Heart left ventricle (tissue), 16 donors: ENCODE measurements at regions not wholly inside any gene's neighbourhood (a gene's known extent, or its start where the extent isn't known, plus 50 kb on each side); places are given as distances from the start of the nearest gene placed in this dataset.

ENCODE experiments used
- ATAC-seq, 4 donors: fragments of 200-7000 bp; cut with Tn5 transposase; one replicate each; pipeline ENCODE4 v1.9.1; 2020 to 2022; ENCODE audit warnings: moderate library complexity in 4 of 4, mild to moderate bottlenecking in 3 of 4, moderate number of reproducible peaks in 1 of 4
- DNase-seq, 5 donors: peaks; one replicate each; pipeline ENCODE4 v3.0.0-alpha.2; 2020
- H3K27ac ChIP-seq, 12 donors: fragments of 200-600 bp; sonication (generic) in 4 of 12; one replicate each; pipeline versions ENCODE4 v1.5.0 to v1.8.0; 2016 to 2022; ENCODE audit warnings: mild to moderate bottlenecking in 2 of 12
- H3K27me3 ChIP-seq, 9 donors: fragments of 200-600 bp; sonication (generic) in 2 of 9; one replicate each; pipeline versions ENCODE4 v1.5.1 to v1.8.0; 2016 to 2022; ENCODE audit warnings: mild to moderate bottlenecking in 3 of 9
- H3K36me3 ChIP-seq, 9 donors: fragments of 200-600 bp; sonication (generic) in 2 of 9; one replicate each; pipeline versions ENCODE4 v1.5.0 to v1.8.0; 2018 to 2022; ENCODE audit warnings: mild to moderate bottlenecking in 2 of 9
- H3K4me1 ChIP-seq, 12 donors: fragments of 200-600 bp; sonication (generic) in 4 of 12; one replicate each; pipeline versions ENCODE4 v1.5.0 to v1.8.0; 2016 to 2022; ENCODE audit warnings: mild to moderate bottlenecking in 3 of 12
- H3K4me3 ChIP-seq, 12 donors: fragments of 200-600 bp; sonication (generic) in 4 of 12; one replicate each; pipeline versions ENCODE4 v1.5.0 to v1.8.0; 2017 to 2022; ENCODE audit warnings: mild to moderate bottlenecking in 9 of 12, moderate library complexity in 4 of 12
- H3K9me3 ChIP-seq, 12 donors: fragments of 200-600 bp; sonication (generic) in 4 of 12; one replicate each; pipeline versions ENCODE4 v1.5.0 to v1.8.0; 2016 to 2022; ENCODE audit warnings: mild to moderate bottlenecking in 1 of 12
- POLR2A ChIP-seq, 2 donors: fragments of 450-650 bp; IDR thresholded peaks; one replicate each; pipeline ENCODE4 v1.6.1; 2017; ENCODE audit warnings: antibody characterized with exemption in 2 of 2, mild to moderate bottlenecking in 2 of 2, moderate library complexity in 2 of 2
- WGBS, 4 donors: extraction: QIAGEN DNeasy Blood & Tissue Kit in 2 of 4; methylation state at CpG; one replicate each; pipeline versions ENCODE4 v1.1.5 to v1.1.7; 2013 to 2018; 5-methylcytosine and 5-hydroxymethylcytosine counted together
- intact Hi-C, 10 donors: fragments of 100-400 bp; cut with DNase I; formaldehyde crosslinking; loops; one replicate each; pipeline versions ENCODE4 v1.11.1 to v1.14.2; 2022
- TF ChIP-seq, protein P1 (sequence below), 12 donors: fragments of 200-600 bp; sonication (generic) in 4 of 12; IDR thresholded peaks; one replicate each; pipeline versions ENCODE4 v1.5.0 to v1.8.0; 2018 to 2022; ENCODE audit warnings: antibody characterized with exemption in 12 of 12, mild to moderate bottlenecking in 5 of 12
- donor health status: ischemic (EF 13 %, LVEDD 7.1; RV severe dilation, severe dysfunction).
- donor health status: healthy with polysubstance abuse.
- donor health status: DM: no; HTN: yes; CAD: no.
- donor health status: DM: no; HTN: no; CAD: no.
- donor health status: ischemic (EF 25% LVEDD 6.9; RV normal size, moderate dysfunction).
- donor health status: ischemic (EF 25% LVEDD 5.7; RV mildly dilated, moderate dysfunction).
- donor health status: healthy.
- donor health status: DM: yes; HTN: yes; CAD: no.
- donor health status: ischemic (EF 35%, LVEDD 5.7; RV mildly dilated, moderate dysfunction).
- donor health status: nonischemic (EF 11% LVEDD 7.7; RV severe dilation, severe dysfunction).
- donor health status: DM: yes; HTN: yes; CAD: no.
- donor health status: PGD.
- donor health status: ischemic (EF 29% LVEDD 5.4; RV normal size, mild dysfunction).
- donor health status: nonischemic (EF 23%, LVEDD 6.1; RV moderate dilation, normal function).

DNA sequence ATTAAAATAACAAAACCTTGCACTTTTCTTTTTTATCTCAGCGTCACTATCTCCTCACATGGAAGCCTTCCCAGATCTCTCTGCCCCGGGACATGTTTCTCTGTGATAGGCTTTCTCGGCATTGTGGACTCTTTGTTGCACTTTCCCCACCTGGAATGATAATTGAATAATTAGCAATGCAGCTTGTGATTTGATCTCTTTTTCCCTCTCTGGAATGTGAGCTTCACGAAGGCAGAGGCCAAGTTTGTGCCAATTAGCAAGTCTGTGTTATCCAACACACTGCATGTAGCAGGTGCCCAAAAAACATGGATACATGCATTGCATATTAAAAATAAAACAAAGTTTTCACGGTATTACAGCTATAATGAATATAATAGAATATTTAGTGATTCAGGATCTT lies 431.2 kb downstream of the HAPSTR1 start:
- intact Hi-C loops, result no loop called here
- DNase-seq (no peak), ATAC-seq (no peak)
- TF ChIP-seq, protein P1, sequence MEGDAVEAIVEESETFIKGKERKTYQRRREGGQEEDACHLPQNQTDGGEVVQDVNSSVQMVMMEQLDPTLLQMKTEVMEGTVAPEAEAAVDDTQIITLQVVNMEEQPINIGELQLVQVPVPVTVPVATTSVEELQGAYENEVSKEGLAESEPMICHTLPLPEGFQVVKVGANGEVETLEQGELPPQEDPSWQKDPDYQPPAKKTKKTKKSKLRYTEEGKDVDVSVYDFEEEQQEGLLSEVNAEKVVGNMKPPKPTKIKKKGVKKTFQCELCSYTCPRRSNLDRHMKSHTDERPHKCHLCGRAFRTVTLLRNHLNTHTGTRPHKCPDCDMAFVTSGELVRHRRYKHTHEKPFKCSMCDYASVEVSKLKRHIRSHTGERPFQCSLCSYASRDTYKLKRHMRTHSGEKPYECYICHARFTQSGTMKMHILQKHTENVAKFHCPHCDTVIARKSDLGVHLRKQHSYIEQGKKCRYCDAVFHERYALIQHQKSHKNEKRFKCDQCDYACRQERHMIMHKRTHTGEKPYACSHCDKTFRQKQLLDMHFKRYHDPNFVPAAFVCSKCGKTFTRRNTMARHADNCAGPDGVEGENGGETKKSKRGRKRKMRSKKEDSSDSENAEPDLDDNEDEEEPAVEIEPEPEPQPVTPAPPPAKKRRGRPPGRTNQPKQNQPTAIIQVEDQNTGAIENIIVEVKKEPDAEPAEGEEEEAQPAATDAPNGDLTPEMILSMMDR (IDR thresholded peaks at IDR 0.05), result no peak
- TF ChIP-seq POLR2A (IDR thresholded peaks at IDR 0.05), result no peak
- Histone ChIP-seq H3K27me3 (peaks cover 0 to 17% (median 0%) of the 10 kb centered on the region in 9 donors), H3K9me3 (no peaks in the 10 kb centered on the region), H3K4me3 (no peak overlapping the region), H3K27ac (no peak overlapping the region), H3K36me3 (no peaks in the 10 kb centered on the region), H3K4me1 (no peaks in the 10 kb centered on the region)
- WGBS, 4 donors, result 26 to 49% (median 39%) methylated on average over 5 of the region's 5 CpGs

DNA sequence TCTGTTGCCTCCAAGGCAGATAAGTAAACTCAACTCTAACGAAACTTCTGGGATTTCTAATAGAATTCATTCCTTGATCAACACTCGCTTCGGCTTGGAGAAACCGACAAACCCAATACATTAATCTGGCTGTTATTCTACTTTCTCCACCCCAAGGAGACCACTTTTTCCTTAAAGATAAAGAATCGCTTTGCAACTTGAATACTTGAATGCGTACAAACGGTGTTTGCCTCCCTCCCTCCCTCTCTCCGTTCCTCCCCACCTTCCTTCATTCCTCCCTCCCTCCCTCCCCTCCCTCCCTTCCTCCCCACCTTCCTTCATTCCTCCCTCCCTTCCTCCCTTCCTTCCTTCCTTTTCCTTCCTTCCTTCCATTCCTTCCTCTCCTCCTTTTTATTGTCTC lies 432.6 kb downstream of the HAPSTR1 start:
- no peak overlapping the region for H3K4me3 ChIP-seq
- 66 to 79% (median 69%) methylated on average over 7 of the region's 8 CpGs for WGBS, 4 donors
- TF ChIP-seq, protein P1 (IDR thresholded peaks at IDR 0.05), result no peak
- no peak for TF ChIP-seq POLR2A (IDR thresholded peaks at IDR 0.05)
- ATAC-seq (no peak), DNase-seq (no peak)
- peaks cover 0 to 18% (median 0%) of the 10 kb centered on the region in 9 donors for H3K27me3 ChIP-seq
- intact Hi-C loops, result no loop called here
- H3K27ac ChIP-seq, result no peak overlapping the region
- H3K4me1 ChIP-seq, result no peaks in the 10 kb centered on the region
- H3K9me3 ChIP-seq, result no peaks in the 10 kb centered on the region
- H3K36me3 ChIP-seq, result no peaks in the 10 kb centered on the region

DNA sequence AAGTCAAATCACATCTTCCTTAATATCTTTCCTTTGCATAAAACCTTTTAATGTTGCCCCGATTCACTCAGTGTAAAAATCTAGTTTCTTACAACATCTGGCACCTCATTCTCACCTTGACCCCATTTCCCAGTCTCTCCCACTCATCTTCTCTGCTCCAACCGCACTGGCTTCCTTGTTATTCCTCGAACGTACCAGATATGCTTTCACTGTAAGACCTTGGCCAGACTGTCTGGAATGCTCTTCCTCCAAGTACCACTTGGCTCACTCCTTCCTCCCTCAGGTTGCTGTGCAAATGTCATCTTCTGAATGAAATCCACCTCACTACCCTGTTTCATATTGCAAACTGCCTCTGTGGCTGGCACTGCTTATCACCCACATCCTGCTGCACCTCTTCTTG lies 433.6 kb downstream of the HAPSTR1 start:
- no peak for TF ChIP-seq POLR2A (IDR thresholded peaks at IDR 0.05)
- TF ChIP-seq, protein P1 (IDR thresholded peaks at IDR 0.05), result no peak
- intact Hi-C loops, result no loop called here
- Histone ChIP-seq H3K36me3 (no peaks in the 10 kb centered on the region), H3K27ac (no peak overlapping the region), H3K4me3 (no peak overlapping the region), H3K9me3 (no peaks in the 10 kb centered on the region), H3K4me1 (no peaks in the 10 kb centered on the region), H3K27me3 (peaks cover 0 to 18% (median 0%) of the 10 kb centered on the region in 9 donors)
- DNase-seq, result no peak
- ATAC-seq, result no peak
- WGBS, 4 donors, result 58 to 74% (median 71%) methylated on average over 4 of the region's 4 CpGs

DNA sequence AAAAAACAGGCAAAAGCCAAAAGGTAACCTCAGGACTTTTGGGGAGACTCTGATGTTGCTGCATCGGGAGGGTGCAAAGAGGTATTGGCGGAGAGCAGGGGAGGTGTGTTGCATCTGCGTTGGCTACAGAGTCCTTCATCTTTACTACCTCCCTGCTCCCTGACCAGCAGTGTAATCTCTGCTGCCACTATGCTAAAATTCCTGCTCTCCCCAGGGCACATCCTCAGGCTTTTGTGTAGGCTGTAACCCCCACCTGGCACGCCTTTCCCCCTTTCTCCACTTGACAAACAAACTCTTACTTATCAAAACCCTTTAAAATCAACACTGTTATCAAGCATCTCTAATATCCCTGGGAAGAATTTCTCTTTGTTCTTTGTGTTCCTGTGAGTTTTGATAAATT lies 435.3 kb downstream of the HAPSTR1 start:
- DNase-seq (no peak), ATAC-seq (no peak)
- H3K27ac ChIP-seq, result no peak overlapping the region
- no peaks in the 10 kb centered on the region for H3K36me3 ChIP-seq
- TF ChIP-seq, protein P1 (IDR thresholded peaks at IDR 0.05), result no peak
- no peak for TF ChIP-seq POLR2A (IDR thresholded peaks at IDR 0.05)
- peaks cover 0 to 18% (median 0%) of the 10 kb centered on the region in 9 donors for H3K27me3 ChIP-seq
- H3K4me3 ChIP-seq, result no peak overlapping the region
- no peaks in the 10 kb centered on the region for H3K9me3 ChIP-seq
- intact Hi-C loops, result no loop called here
- no peaks in the 10 kb centered on the region for H3K4me1 ChIP-seq
- 53 to 72% (median 63%) methylated on average over 4 of the region's 4 CpGs for WGBS, 4 donors
